GM12873 (cell line): ENCODE measurements at regions not wholly inside any gene's neighbourhood (a gene's known extent, or its start where the extent isn't known, plus 50 kb on each side); places are given as distances from the start of the nearest gene placed in this dataset.

Source experiments
- TF ChIP-seq, protein P1 (sequence below): IDR thresholded peaks from 2 replicates; pipeline ENCODE4 v1.5.1; 2012; ENCODE audit warnings: low read depth, mild to moderate bottlenecking, moderate library complexity, low read length, control low read depth; ENCODE audit not compliant: insufficient read depth; ENCODE audit errors: missing control alignments

DNA sequence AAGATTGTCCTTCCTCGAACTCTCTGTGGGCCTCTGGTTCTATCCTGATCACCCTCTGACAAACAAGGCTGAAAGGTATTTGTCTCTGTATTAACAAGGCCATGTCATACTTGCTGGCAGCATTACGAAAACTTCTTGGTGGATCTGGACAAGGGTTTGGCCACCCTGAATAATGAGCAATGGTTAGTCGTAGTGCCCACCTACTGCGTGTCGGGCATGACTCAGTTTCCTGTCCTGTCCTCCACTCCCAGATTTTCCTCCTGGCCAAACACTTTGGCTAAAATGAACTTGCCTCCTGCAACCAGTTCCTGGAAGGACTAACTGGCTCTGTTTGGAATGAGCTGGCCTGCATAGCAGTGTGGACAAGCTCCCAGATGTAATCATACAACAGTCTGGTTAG is 198.5 kb upstream of the SMIM21 start:
- TF ChIP-seq, protein P1, sequence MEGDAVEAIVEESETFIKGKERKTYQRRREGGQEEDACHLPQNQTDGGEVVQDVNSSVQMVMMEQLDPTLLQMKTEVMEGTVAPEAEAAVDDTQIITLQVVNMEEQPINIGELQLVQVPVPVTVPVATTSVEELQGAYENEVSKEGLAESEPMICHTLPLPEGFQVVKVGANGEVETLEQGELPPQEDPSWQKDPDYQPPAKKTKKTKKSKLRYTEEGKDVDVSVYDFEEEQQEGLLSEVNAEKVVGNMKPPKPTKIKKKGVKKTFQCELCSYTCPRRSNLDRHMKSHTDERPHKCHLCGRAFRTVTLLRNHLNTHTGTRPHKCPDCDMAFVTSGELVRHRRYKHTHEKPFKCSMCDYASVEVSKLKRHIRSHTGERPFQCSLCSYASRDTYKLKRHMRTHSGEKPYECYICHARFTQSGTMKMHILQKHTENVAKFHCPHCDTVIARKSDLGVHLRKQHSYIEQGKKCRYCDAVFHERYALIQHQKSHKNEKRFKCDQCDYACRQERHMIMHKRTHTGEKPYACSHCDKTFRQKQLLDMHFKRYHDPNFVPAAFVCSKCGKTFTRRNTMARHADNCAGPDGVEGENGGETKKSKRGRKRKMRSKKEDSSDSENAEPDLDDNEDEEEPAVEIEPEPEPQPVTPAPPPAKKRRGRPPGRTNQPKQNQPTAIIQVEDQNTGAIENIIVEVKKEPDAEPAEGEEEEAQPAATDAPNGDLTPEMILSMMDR: no peak

DNA sequence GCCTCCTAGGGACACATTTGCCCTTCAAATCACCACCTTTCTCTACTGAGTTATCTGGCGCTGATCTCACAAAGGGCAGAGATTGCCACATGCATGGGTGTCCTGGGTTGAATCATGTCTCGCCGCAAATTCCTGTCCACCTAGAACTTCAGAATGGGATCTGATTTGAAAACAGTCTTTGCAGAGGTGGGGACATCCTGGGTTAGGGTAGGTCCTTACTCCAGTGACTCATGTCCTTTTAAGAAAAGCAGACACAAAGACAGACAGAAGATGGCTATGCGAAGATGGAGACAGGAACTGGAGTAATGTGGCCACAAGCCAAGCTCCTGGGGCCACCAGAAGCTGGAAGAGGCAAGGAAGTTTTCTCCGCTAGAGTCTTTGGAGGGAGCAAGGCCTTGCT is 197.4 kb upstream of the SMIM21 start:
- TF ChIP-seq, protein P1: no peak

DNA sequence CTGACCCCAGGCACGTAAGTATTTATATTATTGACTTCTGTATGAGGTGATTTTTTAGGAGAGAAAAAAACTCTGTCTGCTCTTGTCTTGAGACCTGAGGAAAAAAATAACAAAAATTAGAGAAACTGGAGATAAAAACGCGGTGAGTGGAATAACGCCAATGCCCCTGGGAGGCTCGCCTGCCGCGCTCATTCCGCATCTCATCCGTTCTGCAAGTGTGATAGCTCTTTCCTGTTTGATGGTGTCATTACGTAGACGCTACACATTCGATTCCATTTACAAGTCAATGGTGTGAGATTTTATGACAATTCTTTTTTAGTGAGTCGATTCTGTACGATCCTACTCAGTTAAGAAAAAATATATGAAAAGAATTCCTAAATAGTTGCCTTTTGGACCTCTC is 194.3 kb upstream of the SMIM21 start:
- TF ChIP-seq, protein P1: no peak

DNA sequence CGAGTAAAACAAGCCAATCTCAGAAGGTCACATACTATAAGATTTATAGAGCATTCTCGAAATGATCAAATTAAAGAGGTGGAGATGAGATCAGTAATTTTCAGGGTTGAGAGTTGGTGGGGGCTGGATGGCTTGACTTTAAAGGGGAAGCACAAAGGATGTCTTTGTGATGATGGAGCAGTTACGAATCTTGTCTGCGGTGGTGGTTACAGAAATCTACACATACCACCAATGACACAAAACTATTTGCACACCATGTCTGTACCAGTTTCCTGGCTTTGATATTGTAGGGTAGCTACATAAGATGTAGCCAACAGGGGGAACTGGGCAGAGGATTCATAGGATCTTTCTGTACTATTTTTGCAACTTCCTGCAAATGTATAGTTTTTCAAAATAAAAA is 190.6 kb upstream of the SMIM21 start:
- TF ChIP-seq, protein P1: no peak

DNA sequence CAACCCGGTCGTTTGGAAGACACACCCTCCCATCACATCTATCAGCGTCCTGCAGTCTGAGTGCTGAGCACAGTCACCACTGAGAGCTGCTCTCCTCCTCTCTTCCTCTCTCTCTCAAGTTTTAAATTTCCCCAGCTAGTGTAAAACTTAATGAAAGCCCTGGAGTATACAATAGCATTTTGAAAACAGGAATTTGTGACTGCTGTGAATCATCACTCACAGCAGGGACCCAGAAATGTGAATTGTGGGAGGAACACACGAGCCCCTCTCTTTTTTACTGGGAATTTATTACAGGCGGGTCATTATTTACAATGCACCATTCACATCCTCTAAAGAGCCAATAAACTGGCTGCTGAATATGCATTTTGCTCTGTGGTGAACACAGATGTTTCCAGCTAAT is 185.0 kb upstream of the SMIM21 start:
- TF ChIP-seq, protein P1: no peak

DNA sequence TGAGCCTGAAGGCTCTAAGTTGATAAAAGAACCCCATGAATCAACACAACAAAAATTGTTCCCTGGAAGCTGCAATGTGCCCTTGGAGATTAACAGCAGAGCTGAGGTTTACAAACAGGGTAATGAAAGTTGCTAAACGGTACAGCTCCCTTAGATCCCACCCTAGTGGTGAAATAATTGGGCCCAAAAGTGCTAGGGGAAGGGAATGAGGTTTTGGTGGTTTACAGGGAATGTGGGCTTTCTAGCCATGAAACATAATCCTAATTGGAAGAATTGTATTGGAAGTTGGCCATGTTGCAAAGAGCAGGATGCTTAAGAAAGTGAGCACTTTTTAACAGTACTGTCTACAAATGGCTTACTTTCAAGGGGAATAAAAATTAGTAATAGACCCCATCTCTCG is 180.2 kb upstream of the SMIM21 start:
- TF ChIP-seq, protein P1: no peak

DNA sequence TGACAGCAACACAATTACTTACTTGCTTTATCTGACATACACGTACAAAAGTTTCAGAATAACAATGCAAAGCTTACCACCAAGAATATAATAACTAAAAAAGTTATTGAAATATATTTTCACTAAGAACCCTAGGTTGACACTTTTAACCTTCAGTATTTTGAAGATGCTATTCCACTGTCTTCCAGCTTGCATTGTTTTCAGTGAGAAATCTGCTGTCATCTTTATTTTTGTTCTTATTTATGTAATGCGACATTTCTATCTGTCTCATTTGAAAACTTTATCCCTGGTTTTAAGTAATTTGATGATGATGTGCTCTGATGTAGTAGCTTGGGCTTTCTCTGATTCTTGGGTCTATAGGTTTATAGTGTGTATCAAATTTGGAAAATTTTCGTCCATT is 165.0 kb upstream of the SMIM21 start:
- TF ChIP-seq, protein P1: no peak
